GM12878 (cell line): ENCODE measurements at regions not wholly inside any gene's neighbourhood (a gene's known extent, or its start where the extent isn't known, plus 50 kb on each side); places are given as distances from the start of the nearest gene placed in this dataset.

Experiments used
- ATAC-seq: fragments of 200-7000 bp; cut with Tn5 transposase; 3 replicates; pipeline ENCODE4 v1.9.1; 2020; ENCODE audit warnings: mild to moderate bottlenecking, moderate library complexity
- BruUV-seq: library from RNA; stranded (reverse); fragments of 400-500 nt; replicated peaks from 2 replicates; lab custom pipeline; 2021; lab: Mats Ljungman, UMichigan
- CTCF ChIA-PET: fragments of 300-600 bp; sonication (Branson Sonifier 250); formaldehyde crosslinking; extraction: SDS; loops from one replicate; lab custom pipeline; 2021; ENCODE audit warnings: inconsistent platforms; lab: Yijun Ruan, JAX
- POLR2A ChIA-PET: fragments of 350-600 bp; formaldehyde crosslinking; extraction: SDS; loops from one replicate; lab custom pipeline; 2021; ENCODE audit warnings: inconsistent platforms; lab: Charles Lee
- RAD21 ChIA-PET: fragments of 300-600 bp; sonication (Branson Sonifier 250); formaldehyde crosslinking; loops from one replicate; lab custom pipeline; 2023; ENCODE audit warnings: antibody characterized with exemption; ENCODE audit not compliant: unreplicated experiment; lab: Charles Lee
- SMC1A ChIA-PET: fragments of 300-600 bp; sonication (Branson Sonifier 250); formaldehyde crosslinking; loops from one replicate; lab custom pipeline; 2023; ENCODE audit not compliant: unreplicated experiment, uncharacterized antibody; lab: Charles Lee
- DNase-seq: peaks from one replicate; pipeline ENCODE4 v3.0.0-alpha.2; 2011; ENCODE audit warnings: low read depth, low spot score
- FAIRE-seq: peaks from 3 replicates; lab custom pipeline; 2011; peaks lifted over from hg19 to GRCh38; lab: Jason Lieb, UNC
- H2AFZ ChIP-seq: 2 replicates; pipeline ENCODE4 v1.6.0; 2011; ENCODE audit warnings: low read depth, low read length, control low read depth; ENCODE audit not compliant: control insufficient read depth
- H3K27ac ChIP-seq: 2 replicates; pipeline ENCODE4 v1.5.1; 2011; ENCODE audit warnings: control low read depth; ENCODE audit not compliant: control insufficient read depth, insufficient read depth
- H3K27me3 ChIP-seq, 2 experiments: replicated peaks in 1 of 2; 2 replicates each; pipeline versions ENCODE4 v1.6.0 to v1.6.1; 2011; ENCODE audit warnings: low read length in 1 of 2; ENCODE audit not compliant: control insufficient read depth in 2 of 2, insufficient read depth in 2 of 2
- H3K36me3 ChIP-seq, 2 experiments: 2 replicates each; pipeline ENCODE4 v1.5.1; 2011; ENCODE audit warnings: low read length in 1 of 2; ENCODE audit not compliant: control insufficient read depth in 2 of 2, insufficient read depth in 2 of 2
- H3K4me1 ChIP-seq: 2 replicates; pipeline ENCODE4 v1.6.1; 2011; ENCODE audit warnings: mild to moderate bottlenecking, low read length, moderate library complexity, mixed read lengths; ENCODE audit not compliant: control insufficient read depth, insufficient read depth
- H3K4me2 ChIP-seq: 2 replicates; pipeline ENCODE4 v1.6.0; 2011; ENCODE audit warnings: control low read depth; ENCODE audit not compliant: control insufficient read depth, insufficient read depth
- H3K4me3 ChIP-seq: fragments of 200-600 bp; sonication (generic); 2 replicates; pipeline ENCODE4 v1.5.1; 2016
- H3K79me2 ChIP-seq: 2 replicates; pipeline ENCODE4 v1.6.0; 2011; ENCODE audit warnings: low read length; ENCODE audit not compliant: control insufficient read depth, insufficient read depth
- H3K9ac ChIP-seq: 2 replicates; pipeline ENCODE4 v1.8.0; 2011; ENCODE audit warnings: low read length, control low read depth, mixed read lengths; ENCODE audit not compliant: control insufficient read depth, insufficient read depth
- H3K9me3 ChIP-seq: replicated peaks from 3 replicates; pipeline ENCODE4 v1.5.1; 2011; ENCODE audit warnings: mild to moderate bottlenecking, low read length; ENCODE audit not compliant: control insufficient read depth, insufficient read depth
- H4K20me1 ChIP-seq: 2 replicates; pipeline ENCODE4 v1.6.0; 2011; ENCODE audit not compliant: control insufficient read depth, insufficient read depth
- BCL11A ChIP-seq: IDR thresholded peaks from 2 replicates; pipeline ENCODE4 v1.6.1; 2011; ENCODE audit warnings: low read depth, low read length
- CHD1 ChIP-seq: IDR thresholded peaks from 2 replicates; pipeline ENCODE4 v1.6.1; 2012; ENCODE audit warnings: low read depth, low read length, improper control_type of control experiment
- CREB1 ChIP-seq: IDR thresholded peaks from 2 replicates; pipeline ENCODE4 v1.6.1; 2012; ENCODE audit warnings: low read depth, mild to moderate bottlenecking, inconsistent platforms
- HDAC2 ChIP-seq: fragments of 200-600 bp; sonication (generic); IDR thresholded peaks from 2 replicates; pipeline ENCODE4 v1.6.1; 2017
- NFXL1 ChIP-seq: fragments of 450-650 bp; IDR thresholded peaks from 2 replicates; pipeline ENCODE4 v1.6.1; 2017; ENCODE audit warnings: antibody characterized with exemption, mild to moderate bottlenecking, borderline replicate concordance
- NFYA ChIP-seq: IDR thresholded peaks from 2 replicates; pipeline ENCODE4 v1.6.1; 2011; ENCODE audit warnings: low read depth, mild to moderate bottlenecking, low read length, improper control_type of control experiment, borderline replicate concordance
- RAD51 ChIP-seq: fragments of 450-650 bp; IDR thresholded peaks from 2 replicates; pipeline ENCODE4 v1.6.1; 2016; ENCODE audit warnings: moderate library complexity, mild to moderate bottlenecking, inconsistent platforms
- SIN3A ChIP-seq: IDR thresholded peaks from 2 replicates; pipeline ENCODE4 v1.6.1; 2012; ENCODE audit warnings: low read depth, low read length, improper control_type of control experiment
- SMAD5 ChIP-seq: IDR thresholded peaks from 2 replicates; pipeline ENCODE4 v1.6.1; 2016; ENCODE audit warnings: antibody characterized with exemption, low read depth
- ZNF217 ChIP-seq: fragments of 450-650 bp; IDR thresholded peaks from 2 replicates; pipeline ENCODE4 v1.6.1; 2017; ENCODE audit warnings: antibody characterized with exemption, mild to moderate bottlenecking
- WGBS: methylation state at CpG from one replicate; pipeline ENCODE4 v1.1.6; 2016; ENCODE audit warnings: low lambda C conversion rate; ENCODE audit not compliant: insufficient replicate concordance, insufficient coverage; ENCODE audit errors: missing lambda C conversion rate; 5-methylcytosine and 5-hydroxymethylcytosine counted together
- in situ Hi-C: fragments of 300-500 bp; cut with MboI; formaldehyde crosslinking; loops from 9 replicates; pipeline ENCODE4 v1.14.3; 2018; ENCODE audit warnings: mixed read lengths
- intact Hi-C: fragments of 100-400 bp; cut with micrococcal nuclease; formaldehyde crosslinking; loops from one replicate; pipeline ENCODE4 v1.14.2; 2022; ENCODE audit not compliant: unreplicated experiment

DNA sequence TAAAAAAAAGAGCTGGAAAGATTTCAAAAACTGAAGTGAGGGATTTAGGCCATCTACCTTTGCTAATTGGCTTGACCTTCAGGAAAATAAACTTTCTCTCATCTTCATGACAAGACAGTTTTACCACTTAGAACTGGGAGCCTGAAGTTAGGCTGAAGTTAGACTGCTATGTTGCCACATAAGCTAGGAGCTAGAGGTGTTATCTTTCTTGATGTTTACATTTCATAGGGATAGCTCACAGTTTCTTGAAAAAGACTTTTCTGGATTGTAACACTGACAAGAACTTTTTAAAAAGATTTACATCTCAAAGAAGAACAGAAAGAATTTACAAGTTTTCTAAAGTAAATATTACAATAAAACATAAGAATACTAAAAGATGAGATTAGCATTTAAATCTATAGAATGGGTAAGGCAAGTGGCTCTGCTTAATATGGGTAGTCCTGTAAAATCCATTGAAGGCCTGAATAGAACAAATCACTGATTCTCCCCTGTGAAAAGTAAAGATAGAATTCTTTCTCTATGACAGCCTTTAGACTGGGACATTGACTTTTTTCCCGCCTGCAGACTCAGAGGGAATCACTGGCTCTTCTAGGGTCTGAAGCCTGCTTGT lies 1665.4 kb upstream of the CDH9 start:
- ChIA-PET SMC1A (interaction anchor here (3.6 kb wide), 1 partner anchor 230 kb away, joined by 11 read pairs; no protein-coding TSS in a partner anchor), CTCF (interaction anchor here (0.9 kb wide), 1 partner anchor 10 kb away, joined by 4 read pairs; no protein-coding TSS in a partner anchor), POLR2A (no interaction called here), RAD21 (interaction anchor here (0.6 to 1.0 kb wide), 2 partner anchors 27 to 229 kb away, joined by 3 to 4 read pairs; no protein-coding TSS in a partner anchor)
- DNase-seq = no peak
- H3K36me3 ChIP-seq = no peaks in the 10 kb centered on the region
- no TSS peak for BruUV-seq
- ATAC-seq = no peak
- no peak overlapping the region for H3K4me3 ChIP-seq
- H3K4me2 ChIP-seq = no peak overlapping the region
- no peak overlapping the region for H3K9ac ChIP-seq
- in situ Hi-C loops (no loop called here), intact Hi-C loops (no loop called here)
- H3K27me3 ChIP-seq = no peaks in the 10 kb centered on the region
- no peak overlapping the region for H3K27ac ChIP-seq
- no peaks in the 10 kb centered on the region for H4K20me1 ChIP-seq
- WGBS = 0% methylated on average over 1 of the region's 1 CpG
- H2AFZ ChIP-seq = no peak overlapping the region
- no peak for TF ChIP-seq NFXL1
- no peak for TF ChIP-seq BCL11A
- no peak for TF ChIP-seq CHD1
- TF ChIP-seq HDAC2 = no peak
- TF ChIP-seq SMAD5 = no peak
- TF ChIP-seq, all 136 proteins: peak for 0
- Histone ChIP-seq H3K4me1 (no peaks in the 10 kb centered on the region), H3K9me3 (no peaks in the 10 kb centered on the region), H3K79me2 (no peaks in the 10 kb centered on the region)
- FAIRE-seq = no peak

DNA sequence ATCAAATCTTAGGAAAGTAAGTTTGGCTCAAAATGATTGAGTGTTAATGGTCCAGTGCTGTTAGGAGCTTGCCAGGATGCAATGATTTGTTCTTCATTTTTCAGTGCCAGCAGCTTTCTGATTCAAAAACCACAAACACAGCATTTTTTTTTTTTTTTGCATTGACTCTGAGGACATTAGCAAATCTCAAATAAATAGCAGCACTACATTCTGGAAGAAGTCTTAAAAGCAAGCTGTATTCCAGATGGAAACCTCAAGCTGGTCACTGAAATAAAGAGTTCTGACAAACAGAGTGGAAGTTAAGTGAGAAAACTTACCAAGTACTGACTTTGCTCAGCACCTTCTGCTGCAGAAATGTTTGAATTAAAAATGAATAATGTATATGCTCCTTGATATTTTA lies 1653.1 kb upstream of the CDH9 start:
- Histone ChIP-seq H3K36me3 (no peaks in the 10 kb centered on the region), H3K79me2 (no peaks in the 10 kb centered on the region), H3K4me1 (no peaks in the 10 kb centered on the region), H3K27ac (no peak overlapping the region), H3K4me2 (no peak overlapping the region), H2AFZ (no peak overlapping the region), H3K4me3 (no peak overlapping the region), H3K27me3 (no peaks in the 10 kb centered on the region), H4K20me1 (no peaks in the 10 kb centered on the region), H3K9ac (no peak overlapping the region), H3K9me3 (no peaks in the 10 kb centered on the region)
- no TSS peak for BruUV-seq
- FAIRE-seq = no peak
- ChIA-PET RAD21 (interaction anchor here (0.7 kb wide), 1 partner anchor 18 kb away, joined by 3 read pairs; no protein-coding TSS in a partner anchor), POLR2A (no interaction called here), SMC1A (no interaction called here), CTCF (interaction anchor here (0.6 kb wide), 1 partner anchor 1357 kb away, joined by 5 read pairs; no protein-coding TSS in a partner anchor)
- in situ Hi-C loops (no loop called here), intact Hi-C loops (no loop called here)
- no peak for ATAC-seq
- DNase-seq = no peak
- no peak for TF ChIP-seq CREB1
- no peak for TF ChIP-seq RAD51
- TF ChIP-seq ZNF217 = no peak
- no peak for TF ChIP-seq NFYA
- TF ChIP-seq SIN3A = no peak
